ENCODE measurements at regions not wholly inside any gene's neighbourhood (a gene's known extent, or its start where the extent isn't known, plus 50 kb on each side); places are given as distances from the start of the nearest gene placed in this dataset.
A peak's percentile ranks its signal among the peaks of the same experiment; 100 is the strongest.

- peaks cover 8 to 54% (median 9%) of the 10 kb centered on the region in 3 donors for H3K4me1 ChIP-seq
- no peaks in the 10 kb centered on the region for H3K9me3 ChIP-seq
- peak; percentile 34 for ATAC-seq
- H3K27me3 ChIP-seq: no peaks in the 10 kb centered on the region
- H3K36me3 ChIP-seq: no peaks in the 10 kb centered on the region
- H3K27ac ChIP-seq: peak overlapping the region in 3 of 4 donors; percentile 51 to 69 (median 61)
- no peak overlapping the region for H3K4me3 ChIP-seq
- TF ChIP-seq CTCF (IDR thresholded peaks at IDR 0.05) (peak; percentile 58 to 72 (median 67)), POLR2AphosphoS5 (IDR thresholded peaks at IDR 0.05) (no peak)
Observed at GRCh38 chr10:28250782-28251181, 52.1 kb downstream of the MPP7 start.

- Histone ChIP-seq H3K9me3 (no peaks in the 10 kb centered on the region), H3K27me3 (no peaks in the 10 kb centered on the region), H3K27ac (no peak overlapping the region), H3K4me1 (peaks cover 8 to 54% (median 9%) of the 10 kb centered on the region in 3 donors), H3K36me3 (no peaks in the 10 kb centered on the region), H3K4me3 (no peak overlapping the region)
- TF ChIP-seq CTCF (IDR thresholded peaks at IDR 0.05) (no peak), POLR2AphosphoS5 (IDR thresholded peaks at IDR 0.05) (no peak), EP300 (IDR thresholded peaks at IDR 0.05) (no peak), POLR2A (IDR thresholded peaks at IDR 0.05) (no peak)
- ATAC-seq: no peak
- 22 to 43% methylated on average over 4 of the region's 4 CpGs for WGBS, 2 donors (ENCODE audit: low coverage in 1 of 2)
Observed at GRCh38 chr10:28250358-28250757, 52.5 kb downstream of the MPP7 start.

GRCh38 chr10:28249512-28249911, 53.4 kb downstream of the MPP7 start:
- no peak for ATAC-seq
- no peaks in the 10 kb centered on the region for H3K9me3 ChIP-seq
- no peak overlapping the region for H3K4me3 ChIP-seq
- no peak for TF ChIP-seq CTCF (IDR thresholded peaks at IDR 0.05)
- no peak for TF ChIP-seq POLR2AphosphoS5 (IDR thresholded peaks at IDR 0.05)
- no peak for TF ChIP-seq POLR2A (IDR thresholded peaks at IDR 0.05)
- no peak for TF ChIP-seq EP300 (IDR thresholded peaks at IDR 0.05)
- H3K36me3 ChIP-seq: no peaks in the 10 kb centered on the region
- 77 to 82% methylated on average over 3 to 6 of the region's 6 CpGs for WGBS, 2 donors (ENCODE audit: low coverage in 1 of 2)
- H3K4me1 ChIP-seq: peaks cover 5 to 46% (median 9%) of the 10 kb centered on the region in 3 donors
- no peaks in the 10 kb centered on the region for H3K27me3 ChIP-seq
- H3K27ac ChIP-seq: no peak overlapping the region

- 27 to 52% methylated on average over 6 to 8 of the region's 8 CpGs for WGBS, 2 donors (ENCODE audit: low coverage in 1 of 2)
- TF ChIP-seq CTCF (IDR thresholded peaks at IDR 0.05): no peak
- no peak for TF ChIP-seq EP300 (IDR thresholded peaks at IDR 0.05)
- TF ChIP-seq POLR2A (IDR thresholded peaks at IDR 0.05): no peak
- TF ChIP-seq POLR2AphosphoS5 (IDR thresholded peaks at IDR 0.05): no peak
- H3K27ac ChIP-seq: no peak overlapping the region
- no peak for ATAC-seq
- H3K9me3 ChIP-seq: no peaks in the 10 kb centered on the region
- H3K36me3 ChIP-seq: no peaks in the 10 kb centered on the region
- H3K27me3 ChIP-seq: no peaks in the 10 kb centered on the region
- H3K4me1 ChIP-seq: peaks cover 0 to 33% (median 9%) of the 10 kb centered on the region in 3 donors
- H3K4me3 ChIP-seq: no peak overlapping the region
Observed at GRCh38 chr10:28248092-28248491, 54.8 kb downstream of the MPP7 start.

GRCh38 chr10:28246023-28246422, 56.8 kb downstream of the MPP7 start:
- Histone ChIP-seq H3K27me3 (no peaks in the 10 kb centered on the region), H3K27ac (no peak overlapping the region), H3K4me3 (no peak overlapping the region), H3K4me1 (peaks cover 0 to 34% (median 0%) of the 10 kb centered on the region in 3 donors), H3K36me3 (no peaks in the 10 kb centered on the region), H3K9me3 (no peaks in the 10 kb centered on the region)
- TF ChIP-seq POLR2A (IDR thresholded peaks at IDR 0.05) (no peak), CTCF (IDR thresholded peaks at IDR 0.05) (no peak), EP300 (IDR thresholded peaks at IDR 0.05) (no peak), POLR2AphosphoS5 (IDR thresholded peaks at IDR 0.05) (no peak)
- ATAC-seq: no peak
